ENCODE measurements at regions not wholly inside any gene's neighbourhood (a gene's known extent, or its start where the extent isn't known, plus 50 kb on each side); places are given as distances from the start of the nearest gene placed in this dataset.

- no peaks in the 10 kb centered on the region for H3K9me3 Mint-ChIP-seq
- no peak overlapping the region for H3K4me3 Mint-ChIP-seq
- no peak overlapping the region for H3K27ac Mint-ChIP-seq
- no peaks in the 10 kb centered on the region for H3K4me1 Mint-ChIP-seq (ENCODE audit: low read depth)
- H3K27me3 Mint-ChIP-seq (ENCODE audit: low read depth) = no peaks in the 10 kb centered on the region
- H3K36me3 Mint-ChIP-seq (ENCODE audit: low read depth) = no peaks in the 10 kb centered on the region
Measured at GRCh38 chr7:84506151-84506550, 311.6 kb upstream of the SEMA3A start.

GRCh38 chr7:84502239-84502638 lies 307.6 kb upstream of the SEMA3A start:
- Mint-ChIP-seq H3K9me3 (no peaks in the 10 kb centered on the region), H3K36me3 (ENCODE audit: low read depth) (no peaks in the 10 kb centered on the region), H3K4me3 (no peak overlapping the region), H3K27me3 (ENCODE audit: low read depth) (no peaks in the 10 kb centered on the region), H3K27ac (no peak overlapping the region), H3K4me1 (ENCODE audit: low read depth) (no peaks in the 10 kb centered on the region)

- no peak overlapping the region for H3K27ac Mint-ChIP-seq
- H3K4me3 Mint-ChIP-seq = no peak overlapping the region
- H3K36me3 Mint-ChIP-seq (ENCODE audit: low read depth) = no peaks in the 10 kb centered on the region
- no peaks in the 10 kb centered on the region for H3K9me3 Mint-ChIP-seq
- no peaks in the 10 kb centered on the region for H3K4me1 Mint-ChIP-seq (ENCODE audit: low read depth)
- no peaks in the 10 kb centered on the region for H3K27me3 Mint-ChIP-seq (ENCODE audit: low read depth)
Measured at GRCh38 chr7:84497873-84498272, 303.3 kb upstream of the SEMA3A start.

GRCh38 chr7:84495128-84495527 lies 300.5 kb upstream of the SEMA3A start:
- Mint-ChIP-seq H3K4me3 (no peak overlapping the region), H3K4me1 (ENCODE audit: low read depth) (no peaks in the 10 kb centered on the region), H3K9me3 (no peaks in the 10 kb centered on the region), H3K36me3 (ENCODE audit: low read depth) (no peaks in the 10 kb centered on the region), H3K27me3 (ENCODE audit: low read depth) (no peaks in the 10 kb centered on the region), H3K27ac (no peak overlapping the region)

GRCh38 chr7:84492098-84493034 lies 297.8 kb upstream of the SEMA3A start:
- H3K36me3 Mint-ChIP-seq (ENCODE audit: low read depth) = no peaks in the 10 kb centered on the region
- H3K4me3 Mint-ChIP-seq = no peak overlapping the region
- no peak overlapping the region for H3K27ac Mint-ChIP-seq
- H3K4me1 Mint-ChIP-seq (ENCODE audit: low read depth) = no peaks in the 10 kb centered on the region
- no peaks in the 10 kb centered on the region for H3K9me3 Mint-ChIP-seq
- H3K27me3 Mint-ChIP-seq (ENCODE audit: low read depth) = no peaks in the 10 kb centered on the region

GRCh38 chr7:84490661-84491060 lies 296.1 kb upstream of the SEMA3A start:
- Mint-ChIP-seq H3K27me3 (ENCODE audit: low read depth) (no peaks in the 10 kb centered on the region), H3K9me3 (no peaks in the 10 kb centered on the region), H3K4me1 (ENCODE audit: low read depth) (no peaks in the 10 kb centered on the region), H3K36me3 (ENCODE audit: low read depth) (no peaks in the 10 kb centered on the region), H3K4me3 (no peak overlapping the region), H3K27ac (no peak overlapping the region)

- H3K9me3 Mint-ChIP-seq = no peaks in the 10 kb centered on the region
- no peaks in the 10 kb centered on the region for H3K4me1 Mint-ChIP-seq (ENCODE audit: low read depth)
- no peak overlapping the region for H3K4me3 Mint-ChIP-seq
- H3K27me3 Mint-ChIP-seq (ENCODE audit: low read depth) = no peaks in the 10 kb centered on the region
- H3K36me3 Mint-ChIP-seq (ENCODE audit: low read depth) = no peaks in the 10 kb centered on the region
- H3K27ac Mint-ChIP-seq = no peak overlapping the region
Measured at GRCh38 chr7:84484502-84485079, 290.0 kb upstream of the SEMA3A start.

GRCh38 chr7:84482476-84482875 lies 287.9 kb upstream of the SEMA3A start:
- Mint-ChIP-seq H3K9me3 (no peaks in the 10 kb centered on the region), H3K4me1 (ENCODE audit: low read depth) (no peaks in the 10 kb centered on the region), H3K36me3 (ENCODE audit: low read depth) (no peaks in the 10 kb centered on the region), H3K27me3 (ENCODE audit: low read depth) (no peaks in the 10 kb centered on the region), H3K4me3 (no peak overlapping the region), H3K27ac (no peak overlapping the region)

GRCh38 chr7:84479059-84479458 lies 284.5 kb upstream of the SEMA3A start:
- Mint-ChIP-seq H3K9me3 (no peaks in the 10 kb centered on the region), H3K36me3 (ENCODE audit: low read depth) (no peaks in the 10 kb centered on the region), H3K27ac (no peak overlapping the region), H3K27me3 (ENCODE audit: low read depth) (no peaks in the 10 kb centered on the region), H3K4me3 (no peak overlapping the region), H3K4me1 (ENCODE audit: low read depth) (no peaks in the 10 kb centered on the region)

GRCh38 chr7:84477786-84478478 lies 283.3 kb upstream of the SEMA3A start:
- Mint-ChIP-seq H3K4me3 (no peak overlapping the region), H3K9me3 (no peaks in the 10 kb centered on the region), H3K36me3 (ENCODE audit: low read depth) (no peaks in the 10 kb centered on the region), H3K27ac (no peak overlapping the region), H3K27me3 (ENCODE audit: low read depth) (no peaks in the 10 kb centered on the region), H3K4me1 (ENCODE audit: low read depth) (no peaks in the 10 kb centered on the region)

- no peaks in the 10 kb centered on the region for H3K36me3 Mint-ChIP-seq (ENCODE audit: low read depth)
- H3K4me3 Mint-ChIP-seq = no peak overlapping the region
- H3K9me3 Mint-ChIP-seq = no peaks in the 10 kb centered on the region
- no peaks in the 10 kb centered on the region for H3K27me3 Mint-ChIP-seq (ENCODE audit: low read depth)
- no peak overlapping the region for H3K27ac Mint-ChIP-seq
- no peaks in the 10 kb centered on the region for H3K4me1 Mint-ChIP-seq (ENCODE audit: low read depth)
Measured at GRCh38 chr7:84474436-84474835, 279.8 kb upstream of the SEMA3A start.

- Mint-ChIP-seq H3K27me3 (ENCODE audit: low read depth) (no peaks in the 10 kb centered on the region), H3K4me3 (no peak overlapping the region), H3K36me3 (ENCODE audit: low read depth) (no peaks in the 10 kb centered on the region), H3K4me1 (ENCODE audit: low read depth) (no peaks in the 10 kb centered on the region), H3K27ac (no peak overlapping the region), H3K9me3 (no peaks in the 10 kb centered on the region)
Measured at GRCh38 chr7:84471576-84471975, 277.0 kb upstream of the SEMA3A start.

GRCh38 chr7:84469034-84469433 lies 274.4 kb upstream of the SEMA3A start:
- H3K4me1 Mint-ChIP-seq (ENCODE audit: low read depth) = no peaks in the 10 kb centered on the region
- no peaks in the 10 kb centered on the region for H3K9me3 Mint-ChIP-seq
- no peak overlapping the region for H3K27ac Mint-ChIP-seq
- no peaks in the 10 kb centered on the region for H3K36me3 Mint-ChIP-seq (ENCODE audit: low read depth)
- H3K4me3 Mint-ChIP-seq = no peak overlapping the region
- H3K27me3 Mint-ChIP-seq (ENCODE audit: low read depth) = no peaks in the 10 kb centered on the region

- Mint-ChIP-seq H3K4me3 (no peak overlapping the region), H3K9me3 (no peaks in the 10 kb centered on the region), H3K27ac (no peak overlapping the region), H3K36me3 (ENCODE audit: low read depth) (no peaks in the 10 kb centered on the region), H3K27me3 (ENCODE audit: low read depth) (no peaks in the 10 kb centered on the region), H3K4me1 (ENCODE audit: low read depth) (no peaks in the 10 kb centered on the region)
Measured at GRCh38 chr7:84462259-84462658, 267.7 kb upstream of the SEMA3A start.

- Mint-ChIP-seq H3K27me3 (ENCODE audit: low read depth) (no peaks in the 10 kb centered on the region), H3K9me3 (no peaks in the 10 kb centered on the region), H3K27ac (no peak overlapping the region), H3K36me3 (ENCODE audit: low read depth) (no peaks in the 10 kb centered on the region), H3K4me3 (no peak overlapping the region), H3K4me1 (ENCODE audit: low read depth) (no peaks in the 10 kb centered on the region)
Measured at GRCh38 chr7:84461093-84461492, 266.5 kb upstream of the SEMA3A start.
